ENCODE measurements at regions not wholly inside any gene's neighbourhood (a gene's known extent, or its start where the extent isn't known, plus 50 kb on each side); places are given as distances from the start of the nearest gene placed in this dataset.
"Not testable (repeated sequence)": the region's sequence is repeated elsewhere in the genome, so short reads cannot be mapped to it uniquely, and the experiment has no call there.

DNA sequence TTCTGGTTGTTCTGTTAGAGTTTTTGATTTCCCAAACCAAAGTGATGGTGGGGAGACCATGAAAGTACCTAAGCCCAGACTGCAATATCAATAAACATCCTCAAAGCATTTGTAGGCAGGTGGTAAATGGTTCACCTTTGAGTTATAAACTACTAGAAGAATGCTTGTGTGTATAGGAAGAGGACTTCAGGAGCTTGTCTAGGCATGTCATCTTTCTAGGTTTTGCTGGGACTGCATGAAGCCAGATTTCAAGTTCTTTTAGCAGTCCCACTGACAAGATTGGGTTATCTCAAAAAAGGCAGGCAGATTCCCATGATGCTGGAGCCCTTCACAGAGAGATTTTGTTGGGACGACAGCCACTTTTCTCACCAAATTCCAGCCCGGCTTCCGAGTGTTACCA, 135.3 kb downstream of the KCNE4 start:
- Histone ChIP-seq H3K27ac (replicated peaks) (no peak overlapping the region), H3K27me3 (ENCODE audit: insufficient read depth, poor library complexity, severe bottlenecking) (peaks cover 2% of the 10 kb centered on the region), H3K4me3 (replicated peaks; ENCODE audit: insufficient read depth, low read length) (no peak overlapping the region)
- no peak for DNase-seq (ENCODE audit: low read depth in 1 of 2, low spot score in 1 of 2)
- TF ChIP-seq, protein P1, sequence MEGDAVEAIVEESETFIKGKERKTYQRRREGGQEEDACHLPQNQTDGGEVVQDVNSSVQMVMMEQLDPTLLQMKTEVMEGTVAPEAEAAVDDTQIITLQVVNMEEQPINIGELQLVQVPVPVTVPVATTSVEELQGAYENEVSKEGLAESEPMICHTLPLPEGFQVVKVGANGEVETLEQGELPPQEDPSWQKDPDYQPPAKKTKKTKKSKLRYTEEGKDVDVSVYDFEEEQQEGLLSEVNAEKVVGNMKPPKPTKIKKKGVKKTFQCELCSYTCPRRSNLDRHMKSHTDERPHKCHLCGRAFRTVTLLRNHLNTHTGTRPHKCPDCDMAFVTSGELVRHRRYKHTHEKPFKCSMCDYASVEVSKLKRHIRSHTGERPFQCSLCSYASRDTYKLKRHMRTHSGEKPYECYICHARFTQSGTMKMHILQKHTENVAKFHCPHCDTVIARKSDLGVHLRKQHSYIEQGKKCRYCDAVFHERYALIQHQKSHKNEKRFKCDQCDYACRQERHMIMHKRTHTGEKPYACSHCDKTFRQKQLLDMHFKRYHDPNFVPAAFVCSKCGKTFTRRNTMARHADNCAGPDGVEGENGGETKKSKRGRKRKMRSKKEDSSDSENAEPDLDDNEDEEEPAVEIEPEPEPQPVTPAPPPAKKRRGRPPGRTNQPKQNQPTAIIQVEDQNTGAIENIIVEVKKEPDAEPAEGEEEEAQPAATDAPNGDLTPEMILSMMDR (IDR thresholded peaks at IDR 0.05; ENCODE audit: insufficient read depth, low read length): no peak
- TF ChIP-seq, protein P2, sequence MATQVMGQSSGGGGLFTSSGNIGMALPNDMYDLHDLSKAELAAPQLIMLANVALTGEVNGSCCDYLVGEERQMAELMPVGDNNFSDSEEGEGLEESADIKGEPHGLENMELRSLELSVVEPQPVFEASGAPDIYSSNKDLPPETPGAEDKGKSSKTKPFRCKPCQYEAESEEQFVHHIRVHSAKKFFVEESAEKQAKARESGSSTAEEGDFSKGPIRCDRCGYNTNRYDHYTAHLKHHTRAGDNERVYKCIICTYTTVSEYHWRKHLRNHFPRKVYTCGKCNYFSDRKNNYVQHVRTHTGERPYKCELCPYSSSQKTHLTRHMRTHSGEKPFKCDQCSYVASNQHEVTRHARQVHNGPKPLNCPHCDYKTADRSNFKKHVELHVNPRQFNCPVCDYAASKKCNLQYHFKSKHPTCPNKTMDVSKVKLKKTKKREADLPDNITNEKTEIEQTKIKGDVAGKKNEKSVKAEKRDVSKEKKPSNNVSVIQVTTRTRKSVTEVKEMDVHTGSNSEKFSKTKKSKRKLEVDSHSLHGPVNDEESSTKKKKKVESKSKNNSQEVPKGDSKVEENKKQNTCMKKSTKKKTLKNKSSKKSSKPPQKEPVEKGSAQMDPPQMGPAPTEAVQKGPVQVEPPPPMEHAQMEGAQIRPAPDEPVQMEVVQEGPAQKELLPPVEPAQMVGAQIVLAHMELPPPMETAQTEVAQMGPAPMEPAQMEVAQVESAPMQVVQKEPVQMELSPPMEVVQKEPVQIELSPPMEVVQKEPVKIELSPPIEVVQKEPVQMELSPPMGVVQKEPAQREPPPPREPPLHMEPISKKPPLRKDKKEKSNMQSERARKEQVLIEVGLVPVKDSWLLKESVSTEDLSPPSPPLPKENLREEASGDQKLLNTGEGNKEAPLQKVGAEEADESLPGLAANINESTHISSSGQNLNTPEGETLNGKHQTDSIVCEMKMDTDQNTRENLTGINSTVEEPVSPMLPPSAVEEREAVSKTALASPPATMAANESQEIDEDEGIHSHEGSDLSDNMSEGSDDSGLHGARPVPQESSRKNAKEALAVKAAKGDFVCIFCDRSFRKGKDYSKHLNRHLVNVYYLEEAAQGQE (IDR thresholded peaks at IDR 0.05; ENCODE audit: insufficient replicate concordance, low read depth): no peak
- TF ChIP-seq GABPA (IDR thresholded peaks at IDR 0.05; ENCODE audit: low read depth): no peak
- no peak for TF ChIP-seq SPI1 (IDR thresholded peaks at IDR 0.05; ENCODE audit: borderline replicate concordance, low read depth)
- TF ChIP-seq POLR2AphosphoS5 (IDR thresholded peaks at IDR 0.05; ENCODE audit: low read depth): no peak

DNA sequence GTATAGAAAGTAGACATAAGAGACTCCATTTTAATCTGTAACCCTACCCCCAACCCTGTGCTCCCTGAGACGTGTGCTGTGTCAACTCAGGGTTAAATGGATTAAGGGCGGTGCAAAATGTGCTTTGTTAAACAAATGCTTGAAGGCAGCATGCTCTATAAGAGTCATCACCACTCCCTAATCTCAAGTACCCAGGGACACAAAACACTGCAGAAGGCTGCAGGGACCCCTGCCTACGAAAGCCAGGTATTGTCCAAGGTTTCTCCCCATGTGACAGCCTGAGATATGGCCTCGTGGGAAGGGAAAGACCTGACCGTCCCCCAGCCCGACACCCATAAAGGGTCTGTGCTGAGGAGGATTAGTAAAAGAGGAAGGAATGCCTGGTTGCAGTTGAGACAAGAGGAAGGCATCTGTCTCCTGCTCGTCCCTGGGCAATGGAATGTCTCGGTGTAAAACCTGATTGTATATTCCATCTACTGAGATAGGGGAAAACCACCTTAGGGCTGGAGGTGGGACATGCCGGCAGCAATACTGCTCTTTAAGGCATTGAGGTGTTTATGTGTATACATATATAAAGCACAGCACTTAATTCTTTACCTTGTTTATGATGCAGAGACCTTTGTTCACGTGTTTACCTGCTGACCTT, 138.7 kb downstream of the KCNE4 start:
- H3K27ac ChIP-seq (replicated peaks); H3K27me3 ChIP-seq (ENCODE audit: insufficient read depth, poor library complexity, severe bottlenecking); H3K4me3 ChIP-seq (replicated peaks; ENCODE audit: insufficient read depth, low read length); DNase-seq (ENCODE audit: low read depth in 1 of 2, low spot score in 1 of 2): not testable (repeated sequence)

DNA sequence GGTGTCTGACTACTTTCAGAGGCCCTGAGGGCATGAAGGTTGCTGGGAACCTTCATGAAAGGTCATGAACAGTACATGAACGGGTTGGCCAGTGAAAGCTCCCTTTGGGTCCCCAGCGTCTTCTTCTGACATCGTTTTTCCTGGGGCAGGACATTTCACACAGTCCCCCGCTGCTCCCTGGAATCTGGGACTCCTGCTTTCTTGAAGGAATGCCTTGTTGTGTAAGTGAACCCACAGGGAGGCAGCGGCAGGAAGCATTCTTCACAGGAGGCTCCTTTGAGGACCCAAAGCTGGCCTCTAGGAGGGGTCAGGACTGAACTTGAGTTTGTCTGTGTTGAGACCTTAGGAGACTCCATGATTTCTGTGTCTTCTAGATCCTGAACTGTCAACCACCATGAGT, 144.3 kb downstream of the KCNE4 start:
- no peaks in the 10 kb centered on the region for H3K27me3 ChIP-seq (ENCODE audit: insufficient read depth, poor library complexity, severe bottlenecking)
- DNase-seq (ENCODE audit: low read depth in 1 of 2, low spot score in 1 of 2): no peak
- H3K27ac ChIP-seq (replicated peaks): no peak overlapping the region
- H3K4me3 ChIP-seq (replicated peaks; ENCODE audit: insufficient read depth, low read length): no peak overlapping the region
- TF ChIP-seq GABPA (IDR thresholded peaks at IDR 0.05; ENCODE audit: low read depth): no peak
- TF ChIP-seq, protein P2 (IDR thresholded peaks at IDR 0.05; ENCODE audit: insufficient replicate concordance, low read depth): no peak
- TF ChIP-seq, protein P1 (IDR thresholded peaks at IDR 0.05; ENCODE audit: insufficient read depth, low read length): no peak
- no peak for TF ChIP-seq SPI1 (IDR thresholded peaks at IDR 0.05; ENCODE audit: borderline replicate concordance, low read depth)
- no peak for TF ChIP-seq POLR2AphosphoS5 (IDR thresholded peaks at IDR 0.05; ENCODE audit: low read depth)

DNA sequence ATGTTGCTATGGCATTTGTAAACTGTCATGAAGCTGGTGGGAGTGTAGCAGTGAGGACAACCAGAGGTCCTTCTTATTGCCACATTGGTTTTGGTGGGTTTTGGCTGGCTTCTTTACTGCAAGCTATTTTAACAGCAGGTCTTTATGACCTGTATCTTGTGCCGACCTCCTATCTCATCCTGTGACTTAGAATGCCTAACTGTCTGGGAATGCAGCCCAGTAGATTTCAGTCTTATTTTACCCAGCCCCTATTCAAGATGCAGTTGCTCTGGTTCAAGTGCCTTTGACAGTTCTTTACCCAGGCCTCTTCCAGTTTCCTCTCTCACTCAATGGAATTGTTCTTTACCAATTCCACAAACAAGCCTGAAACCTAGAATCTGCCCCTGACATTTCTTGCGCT, 145.1 kb downstream of the KCNE4 start:
- TF ChIP-seq, protein P1 (IDR thresholded peaks at IDR 0.05; ENCODE audit: insufficient read depth, low read length): no peak
- TF ChIP-seq, protein P2 (IDR thresholded peaks at IDR 0.05; ENCODE audit: insufficient replicate concordance, low read depth): no peak
- no peak for TF ChIP-seq SPI1 (IDR thresholded peaks at IDR 0.05; ENCODE audit: borderline replicate concordance, low read depth)
- TF ChIP-seq POLR2AphosphoS5 (IDR thresholded peaks at IDR 0.05; ENCODE audit: low read depth): no peak
- TF ChIP-seq GABPA (IDR thresholded peaks at IDR 0.05; ENCODE audit: low read depth): no peak
- H3K27ac ChIP-seq (replicated peaks): no peak overlapping the region
- DNase-seq (ENCODE audit: low read depth in 1 of 2, low spot score in 1 of 2): no peak
- no peaks in the 10 kb centered on the region for H3K27me3 ChIP-seq (ENCODE audit: insufficient read depth, poor library complexity, severe bottlenecking)
- H3K4me3 ChIP-seq (replicated peaks; ENCODE audit: insufficient read depth, low read length): no peak overlapping the region
